ENCODE measurements at regions not wholly inside any gene's neighbourhood (a gene's known extent, or its start where the extent isn't known, plus 50 kb on each side); places are given as distances from the start of the nearest gene placed in this dataset.

GRCh38 chr5:136492587-136492986 lies 127.2 kb upstream of the TRPC7 start:
- in situ Hi-C loops (cut with MboI) (no loop called here), intact Hi-C loops (cut with micrococcal nuclease; ENCODE audit: unreplicated experiment) (no loop called here)
- Histone ChIP-seq H4K20me1 (ENCODE audit: control insufficient read depth, insufficient read depth) (no peaks in the 10 kb centered on the region), H3K4me2 (ENCODE audit: control insufficient read depth, insufficient read depth) (no peak overlapping the region), H3K27ac (ENCODE audit: control insufficient read depth, insufficient read depth) (no peak overlapping the region), H3K9ac (ENCODE audit: control insufficient read depth, insufficient read depth, low read length) (no peak overlapping the region), H3K9me3 (replicated peaks; ENCODE audit: control insufficient read depth, insufficient read depth, low read length) (no peaks in the 10 kb centered on the region), H3K4me1 (ENCODE audit: control insufficient read depth, insufficient read depth, low read length) (no peaks in the 10 kb centered on the region), H3K79me2 (ENCODE audit: control insufficient read depth, insufficient read depth, low read length) (no peaks in the 10 kb centered on the region), H2AFZ (ENCODE audit: control insufficient read depth, low read depth, low read length) (no peak overlapping the region), H3K36me3 (ENCODE audit: control insufficient read depth in 2 of 2, insufficient read depth in 2 of 2, low read length in 1 of 2) (no peaks in the 10 kb centered on the region), H3K27me3 (replicated peaks in 1 of 2; ENCODE audit: control insufficient read depth in 2 of 2, insufficient read depth in 2 of 2, low read length in 1 of 2) (no peaks in the 10 kb centered on the region), H3K4me3 (no peak overlapping the region)
- no TSS peak for BruUV-seq (replicated peaks)
- POLR2A ChIA-PET, result no interaction called here
- SMC1A ChIA-PET (ENCODE audit: uncharacterized antibody, unreplicated experiment), result no interaction called here
- no peak for TF ChIP-seq BMI1 (IDR thresholded peaks at IDR 0.05; ENCODE audit: borderline replicate concordance)
- FAIRE-seq (no peak), DNase-seq (ENCODE audit: low read depth, low spot score) (no peak), ATAC-seq (no peak)
- CTCF ChIA-PET, result interaction anchor here (1.2 kb wide), 1 partner anchor 8 kb away, joined by 3 read pairs; no protein-coding TSS in a partner anchor
- RAD21 ChIA-PET (ENCODE audit: unreplicated experiment), result no interaction called here

- FAIRE-seq (no peak), ATAC-seq (no peak), DNase-seq (ENCODE audit: low read depth, low spot score) (no peak)
- in situ Hi-C loops (cut with MboI) (no loop called here), intact Hi-C loops (cut with micrococcal nuclease; ENCODE audit: unreplicated experiment) (no loop called here)
- H3K9ac ChIP-seq (ENCODE audit: control insufficient read depth, insufficient read depth, low read length), result no peak overlapping the region
- SMC1A ChIA-PET (ENCODE audit: uncharacterized antibody, unreplicated experiment), result no interaction called here
- no peaks in the 10 kb centered on the region for H3K79me2 ChIP-seq (ENCODE audit: control insufficient read depth, insufficient read depth, low read length)
- CTCF ChIA-PET, result interaction anchor here (1.2 kb wide), 1 partner anchor 9 kb away, joined by 3 read pairs; no protein-coding TSS in a partner anchor
- WGBS (ENCODE audit: insufficient coverage, insufficient replicate concordance, low lambda C conversion rate, missing lambda C conversion rate), result 64% methylated on average over 3 of the region's 3 CpGs
- H4K20me1 ChIP-seq (ENCODE audit: control insufficient read depth, insufficient read depth), result no peaks in the 10 kb centered on the region
- BruUV-seq (replicated peaks), result no TSS peak
- H3K4me3 ChIP-seq, result no peak overlapping the region
- no peak overlapping the region for H2AFZ ChIP-seq (ENCODE audit: control insufficient read depth, low read depth, low read length)
- POLR2A ChIA-PET, result no interaction called here
- TF ChIP-seq TBL1XR1 (IDR thresholded peaks at IDR 0.05; ENCODE audit: low read depth, low read length) (no peak), SMARCA5 (IDR thresholded peaks at IDR 0.05) (no peak), RUNX3 (IDR thresholded peaks at IDR 0.05; ENCODE audit: low read length) (no peak)
- H3K9me3 ChIP-seq (replicated peaks; ENCODE audit: control insufficient read depth, insufficient read depth, low read length), result no peaks in the 10 kb centered on the region
- H3K27ac ChIP-seq (ENCODE audit: control insufficient read depth, insufficient read depth), result no peak overlapping the region
- H3K4me2 ChIP-seq (ENCODE audit: control insufficient read depth, insufficient read depth), result no peak overlapping the region
- H3K27me3 ChIP-seq (replicated peaks in 1 of 2; ENCODE audit: control insufficient read depth in 2 of 2, insufficient read depth in 2 of 2, low read length in 1 of 2), result no peaks in the 10 kb centered on the region
- H3K36me3 ChIP-seq (ENCODE audit: control insufficient read depth in 2 of 2, insufficient read depth in 2 of 2, low read length in 1 of 2), result no peaks in the 10 kb centered on the region
- H3K4me1 ChIP-seq (ENCODE audit: control insufficient read depth, insufficient read depth, low read length), result no peaks in the 10 kb centered on the region
- RAD21 ChIA-PET (ENCODE audit: unreplicated experiment), result no interaction called here
These were observed 126.5 kb upstream of the TRPC7 start for GRCh38 chr5:136491806-136492205.

Measured in GM12878 (cell line).